ENCODE measurements at regions not wholly inside any gene's neighbourhood (a gene's known extent, or its start where the extent isn't known, plus 50 kb on each side); places are given as distances from the start of the nearest gene placed in this dataset.

GRCh38 chr4:106614441-106614840 lies 245.9 kb upstream of the GIMD1 start:
- H3K4me3 ChIP-seq (ENCODE audit: low read depth, low read length) = no peak overlapping the region
- TF ChIP-seq, protein P1, sequence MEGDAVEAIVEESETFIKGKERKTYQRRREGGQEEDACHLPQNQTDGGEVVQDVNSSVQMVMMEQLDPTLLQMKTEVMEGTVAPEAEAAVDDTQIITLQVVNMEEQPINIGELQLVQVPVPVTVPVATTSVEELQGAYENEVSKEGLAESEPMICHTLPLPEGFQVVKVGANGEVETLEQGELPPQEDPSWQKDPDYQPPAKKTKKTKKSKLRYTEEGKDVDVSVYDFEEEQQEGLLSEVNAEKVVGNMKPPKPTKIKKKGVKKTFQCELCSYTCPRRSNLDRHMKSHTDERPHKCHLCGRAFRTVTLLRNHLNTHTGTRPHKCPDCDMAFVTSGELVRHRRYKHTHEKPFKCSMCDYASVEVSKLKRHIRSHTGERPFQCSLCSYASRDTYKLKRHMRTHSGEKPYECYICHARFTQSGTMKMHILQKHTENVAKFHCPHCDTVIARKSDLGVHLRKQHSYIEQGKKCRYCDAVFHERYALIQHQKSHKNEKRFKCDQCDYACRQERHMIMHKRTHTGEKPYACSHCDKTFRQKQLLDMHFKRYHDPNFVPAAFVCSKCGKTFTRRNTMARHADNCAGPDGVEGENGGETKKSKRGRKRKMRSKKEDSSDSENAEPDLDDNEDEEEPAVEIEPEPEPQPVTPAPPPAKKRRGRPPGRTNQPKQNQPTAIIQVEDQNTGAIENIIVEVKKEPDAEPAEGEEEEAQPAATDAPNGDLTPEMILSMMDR (IDR thresholded peaks at IDR 0.05; ENCODE audit: insufficient read depth, low read length, poor library complexity, severe bottlenecking) = no peak
- DNase-seq (ENCODE audit: low read depth) = no peak

GRCh38 chr4:106609917-106610316 lies 241.3 kb upstream of the GIMD1 start:
- H3K27me3 ChIP-seq (ENCODE audit: control insufficient read depth, insufficient read depth, low read length) = no peaks in the 10 kb centered on the region

More at GRCh38 chr4:106614441-106614840, 245.9 kb upstream of the GIMD1 start:
- H3K36me3 ChIP-seq (ENCODE audit: control insufficient read depth, insufficient read depth, low read length) = no peaks in the 10 kb centered on the region
- H3K27me3 ChIP-seq (ENCODE audit: control insufficient read depth, insufficient read depth, low read length) = no peaks in the 10 kb centered on the region

GRCh38 chr4:106607558-106607957 lies 239.0 kb upstream of the GIMD1 start:
- TF ChIP-seq, protein P1 (IDR thresholded peaks at IDR 0.05; ENCODE audit: insufficient read depth, low read length, poor library complexity, severe bottlenecking) = no peak
- Histone ChIP-seq H3K36me3 (ENCODE audit: control insufficient read depth, insufficient read depth, low read length) (no peaks in the 10 kb centered on the region), H3K27me3 (ENCODE audit: control insufficient read depth, insufficient read depth, low read length) (no peaks in the 10 kb centered on the region), H3K4me3 (ENCODE audit: low read depth, low read length) (no peak overlapping the region)
- no peak for DNase-seq (ENCODE audit: low read depth)

More at GRCh38 chr4:106609917-106610316, 241.3 kb upstream of the GIMD1 start:
- H3K36me3 ChIP-seq (ENCODE audit: control insufficient read depth, insufficient read depth, low read length) = no peaks in the 10 kb centered on the region
- TF ChIP-seq, protein P1 (IDR thresholded peaks at IDR 0.05; ENCODE audit: insufficient read depth, low read length, poor library complexity, severe bottlenecking) = no peak
- DNase-seq (ENCODE audit: low read depth) = no peak
- no peak overlapping the region for H3K4me3 ChIP-seq (ENCODE audit: low read depth, low read length)

- no peak overlapping the region for H3K4me3 ChIP-seq (ENCODE audit: low read depth, low read length)
- DNase-seq (ENCODE audit: low read depth) = no peak
- H3K36me3 ChIP-seq (ENCODE audit: control insufficient read depth, insufficient read depth, low read length) = no peaks in the 10 kb centered on the region
- TF ChIP-seq, protein P1 (IDR thresholded peaks at IDR 0.05; ENCODE audit: insufficient read depth, low read length, poor library complexity, severe bottlenecking) = no peak
- no peaks in the 10 kb centered on the region for H3K27me3 ChIP-seq (ENCODE audit: control insufficient read depth, insufficient read depth, low read length)
Observed at GRCh38 chr4:106604319-106605051, 235.9 kb upstream of the GIMD1 start.

DNA sequence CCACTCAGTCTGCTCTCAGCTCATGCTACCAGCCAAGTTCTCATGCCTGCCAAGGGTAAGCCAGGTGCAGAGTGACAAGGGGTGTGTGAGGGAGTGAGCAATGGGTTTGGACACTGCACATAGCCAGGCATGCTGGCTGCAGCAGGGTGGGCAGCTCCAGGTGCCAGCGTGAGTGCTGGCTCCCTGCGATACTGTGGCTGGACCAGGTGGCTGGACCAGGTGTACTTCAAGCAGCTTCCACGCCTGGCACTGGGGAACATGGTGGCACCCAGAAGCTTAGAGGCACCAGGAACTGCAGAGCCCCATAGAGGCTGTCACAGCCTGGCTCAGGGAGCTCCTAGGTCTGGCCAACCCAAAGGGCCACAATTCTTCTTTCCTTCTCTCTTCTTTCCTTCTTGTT lies 234.9 kb upstream of the GIMD1 start:
- DNase-seq (ENCODE audit: low read depth) = no peak
- Histone ChIP-seq H3K27me3 (ENCODE audit: control insufficient read depth, insufficient read depth, low read length) (no peaks in the 10 kb centered on the region), H3K36me3 (ENCODE audit: control insufficient read depth, insufficient read depth, low read length) (no peaks in the 10 kb centered on the region), H3K4me3 (ENCODE audit: low read depth, low read length) (no peak overlapping the region)
- TF ChIP-seq, protein P1 (IDR thresholded peaks at IDR 0.05; ENCODE audit: insufficient read depth, low read length, poor library complexity, severe bottlenecking) = no peak

DNA sequence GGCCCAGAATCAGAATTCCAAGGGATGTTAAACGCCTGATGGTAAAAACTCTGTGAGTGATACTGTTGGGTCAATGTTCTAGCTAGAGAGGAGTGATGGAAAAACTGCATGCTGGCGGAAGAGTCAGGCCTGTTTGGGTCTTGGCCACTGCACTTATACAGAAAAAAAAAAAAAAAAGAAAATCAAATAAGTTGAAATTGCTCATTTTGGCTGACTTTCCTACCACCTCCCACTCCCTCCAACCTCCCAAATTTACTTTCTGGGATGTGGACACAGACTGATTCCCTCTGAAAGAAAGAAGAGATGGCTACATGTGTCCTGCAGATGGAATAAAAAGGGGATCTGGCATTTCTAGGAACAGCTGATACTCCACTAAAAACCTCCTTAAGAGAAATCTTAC lies 234.1 kb upstream of the GIMD1 start:
- no peak for DNase-seq (ENCODE audit: low read depth)
- no peaks in the 10 kb centered on the region for H3K36me3 ChIP-seq (ENCODE audit: control insufficient read depth, insufficient read depth, low read length)
- H3K4me3 ChIP-seq (ENCODE audit: low read depth, low read length) = no peak overlapping the region
- no peaks in the 10 kb centered on the region for H3K27me3 ChIP-seq (ENCODE audit: control insufficient read depth, insufficient read depth, low read length)
- TF ChIP-seq, protein P1 (IDR thresholded peaks at IDR 0.05; ENCODE audit: insufficient read depth, low read length, poor library complexity, severe bottlenecking) = no peak
